WTC11 (cell line): ENCODE measurements at regions not wholly inside any gene's neighbourhood (a gene's known extent, or its start where the extent isn't known, plus 50 kb on each side); places are given as distances from the start of the nearest gene placed in this dataset.

Source experiments
- ATAC-seq: fragments of 200-7000 bp; cut with Tn5 transposase; 2 replicates; pipeline ENCODE4 v1.10.0; 2021; ENCODE audit warnings: mild to moderate bottlenecking, moderate library complexity
- CTCF ChIA-PET: fragments of 300-600 bp; sonication (Branson Sonifier 250); formaldehyde crosslinking; loops from one replicate; lab custom pipeline; 2021; ENCODE audit warnings: antibody characterized with exemption; lab: Charles Lee
- POLR2A ChIA-PET: fragments of 350-600 bp; sonication (Branson Sonifier 250); formaldehyde crosslinking; loops from one replicate; lab custom pipeline; 2021; ENCODE audit warnings: antibody characterized with exemption; lab: Charles Lee
- DNase-seq: peaks from one replicate; pipeline ENCODE4 v3.0.0; 2021; ENCODE audit warnings: low spot score
- H3K27ac Mint-ChIP-seq: 2 replicates; pipeline ENCODE4 v1.8.0; 2021; ENCODE audit warnings: mixed read lengths
- H3K27me3 Mint-ChIP-seq: 2 replicates; pipeline ENCODE4 v1.8.0; 2021; ENCODE audit warnings: low read depth, mild to moderate bottlenecking, moderate library complexity, mixed read lengths
- H3K36me3 Mint-ChIP-seq: 2 replicates; pipeline ENCODE4 v1.8.0; 2021; ENCODE audit warnings: mixed read lengths
- H3K4me1 Mint-ChIP-seq: 2 replicates; pipeline ENCODE4 v1.8.0; 2022; ENCODE audit warnings: mixed read lengths
- H3K4me3 Mint-ChIP-seq: 2 replicates; pipeline ENCODE4 v1.8.0; 2021; ENCODE audit warnings: mild to moderate bottlenecking, moderate library complexity, mixed read lengths
- H3K9me3 Mint-ChIP-seq: 2 replicates; pipeline ENCODE4 v1.8.0; 2021; ENCODE audit warnings: mixed read lengths
- FOXJ3 ChIP-seq: sonication (generic); formaldehyde crosslinking; IDR thresholded peaks from 2 replicates; pipeline ENCODE4 v1.9.0; 2021; ENCODE audit warnings: missing genetic modification reagents, mild to moderate bottlenecking, borderline replicate concordance
- FOXP1 ChIP-seq: sonication (generic); formaldehyde crosslinking; IDR thresholded peaks from 2 replicates; pipeline ENCODE4 v1.8.0; 2022; ENCODE audit warnings: missing genetic modification reagents, mild to moderate bottlenecking, moderate library complexity, borderline replicate concordance
- TCF7 ChIP-seq: sonication (generic); formaldehyde crosslinking; IDR thresholded peaks from 2 replicates; pipeline ENCODE4 v1.8.0; 2022; ENCODE audit warnings: mild to moderate bottlenecking, low read depth, missing genetic modification reagents, moderate library complexity
- TF ChIP-seq, protein P1 (sequence below): fragments of 250-450 bp; sonication (Bioruptor Pico); conservative IDR thresholded peaks from 2 replicates; pipeline ENCODE4 v1.9.0; 2021; ENCODE audit warnings: mild to moderate bottlenecking
- TF ChIP-seq, protein P2 (sequence below): sonication (generic); formaldehyde crosslinking; IDR thresholded peaks from 2 replicates; pipeline ENCODE4 v1.8.1; 2023; ENCODE audit warnings: mild to moderate bottlenecking, missing genetic modification reagents
- TF ChIP-seq, protein P3 (sequence below): sonication (generic); formaldehyde crosslinking; IDR thresholded peaks from 2 replicates; pipeline ENCODE4 v1.8.1; 2023; ENCODE audit warnings: mild to moderate bottlenecking, missing genetic modification reagents, borderline replicate concordance
- TF ChIP-seq, protein P4 (sequence below): sonication (generic); formaldehyde crosslinking; IDR thresholded peaks from 2 replicates; pipeline ENCODE4 v1.8.1; 2022; ENCODE audit warnings: low read depth, mild to moderate bottlenecking, moderate library complexity, missing genetic modification reagents, borderline replicate concordance
- TF ChIP-seq, protein P5 (sequence below): fragments of 200-600 bp; IDR thresholded peaks from 2 replicates; pipeline ENCODE4 v1.8.0; 2022; ENCODE audit warnings: antibody characterized with exemption
- TF ChIP-seq, protein P6 (sequence below): sonication (generic); formaldehyde crosslinking; IDR thresholded peaks from 2 replicates; pipeline ENCODE4 v1.8.1; 2022; ENCODE audit warnings: missing genetic modification reagents, borderline replicate concordance

DNA sequence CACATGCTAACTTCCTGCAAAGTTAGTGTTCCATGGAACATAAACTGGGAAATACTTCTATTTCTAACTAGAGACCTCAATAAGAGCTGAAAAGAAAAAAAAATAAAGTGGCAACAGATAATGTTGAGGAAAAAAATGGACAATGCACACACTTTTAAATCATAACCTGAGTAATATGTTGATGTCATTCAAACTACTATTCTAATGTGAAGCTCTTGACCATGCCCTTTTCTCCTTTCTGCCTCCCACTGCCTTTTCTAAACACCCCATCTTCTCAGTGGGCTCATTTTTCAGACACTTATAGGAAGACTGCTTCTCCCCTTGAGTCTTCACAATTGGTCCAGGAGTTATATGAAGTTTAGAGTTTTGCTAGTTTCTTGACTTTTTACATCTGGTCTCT, 280.9 kb upstream of the NT5C1B start:
- DNase-seq = no peak
- peaks cover 5% of the 10 kb centered on the region; the same call in 1 of the 2 replicates for H3K36me3 Mint-ChIP-seq
- TF ChIP-seq FOXP1 = no peak
- TF ChIP-seq, protein P1, sequence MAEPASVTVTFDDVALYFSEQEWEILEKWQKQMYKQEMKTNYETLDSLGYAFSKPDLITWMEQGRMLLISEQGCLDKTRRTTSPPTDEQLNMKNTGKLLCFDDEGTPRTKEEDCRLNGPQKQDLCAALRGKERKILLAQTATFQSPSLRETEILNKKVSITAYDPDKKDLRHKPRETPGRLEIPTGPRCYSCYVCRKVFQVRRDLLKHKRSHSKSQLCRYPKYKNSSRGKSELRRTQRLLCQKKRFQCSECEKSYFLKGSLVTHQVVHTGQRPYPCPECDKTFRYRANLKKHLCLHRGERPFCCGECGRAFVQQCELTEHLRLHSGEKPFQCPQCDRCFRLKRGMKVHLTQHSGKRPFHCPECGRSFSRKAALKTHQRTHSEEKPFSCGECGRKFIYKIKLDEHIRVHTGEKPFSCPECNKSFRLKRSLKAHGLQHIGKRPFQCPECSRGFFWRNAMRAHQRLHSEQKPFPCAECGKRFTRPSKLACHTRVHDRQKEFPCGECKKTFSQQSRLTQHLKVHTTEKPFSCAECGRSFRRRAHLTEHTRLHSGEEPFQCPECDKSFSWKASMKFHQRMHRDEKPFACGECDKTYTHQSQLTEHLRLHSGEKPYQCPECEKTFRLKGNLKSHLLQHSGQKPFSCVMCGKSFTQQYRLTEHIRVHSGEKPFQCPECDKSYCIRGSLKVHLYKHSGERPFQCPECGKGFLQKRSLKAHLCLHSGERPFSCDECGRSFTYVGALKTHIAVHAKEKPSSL (CRISPR knock-in tag) = no peak
- TF ChIP-seq, protein P2, sequence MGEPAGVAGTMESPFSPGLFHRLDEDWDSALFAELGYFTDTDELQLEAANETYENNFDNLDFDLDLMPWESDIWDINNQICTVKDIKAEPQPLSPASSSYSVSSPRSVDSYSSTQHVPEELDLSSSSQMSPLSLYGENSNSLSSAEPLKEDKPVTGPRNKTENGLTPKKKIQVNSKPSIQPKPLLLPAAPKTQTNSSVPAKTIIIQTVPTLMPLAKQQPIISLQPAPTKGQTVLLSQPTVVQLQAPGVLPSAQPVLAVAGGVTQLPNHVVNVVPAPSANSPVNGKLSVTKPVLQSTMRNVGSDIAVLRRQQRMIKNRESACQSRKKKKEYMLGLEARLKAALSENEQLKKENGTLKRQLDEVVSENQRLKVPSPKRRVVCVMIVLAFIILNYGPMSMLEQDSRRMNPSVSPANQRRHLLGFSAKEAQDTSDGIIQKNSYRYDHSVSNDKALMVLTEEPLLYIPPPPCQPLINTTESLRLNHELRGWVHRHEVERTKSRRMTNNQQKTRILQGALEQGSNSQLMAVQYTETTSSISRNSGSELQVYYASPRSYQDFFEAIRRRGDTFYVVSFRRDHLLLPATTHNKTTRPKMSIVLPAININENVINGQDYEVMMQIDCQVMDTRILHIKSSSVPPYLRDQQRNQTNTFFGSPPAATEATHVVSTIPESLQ (CRISPR knock-in tag) = no peak
- TF ChIP-seq, protein P3, sequence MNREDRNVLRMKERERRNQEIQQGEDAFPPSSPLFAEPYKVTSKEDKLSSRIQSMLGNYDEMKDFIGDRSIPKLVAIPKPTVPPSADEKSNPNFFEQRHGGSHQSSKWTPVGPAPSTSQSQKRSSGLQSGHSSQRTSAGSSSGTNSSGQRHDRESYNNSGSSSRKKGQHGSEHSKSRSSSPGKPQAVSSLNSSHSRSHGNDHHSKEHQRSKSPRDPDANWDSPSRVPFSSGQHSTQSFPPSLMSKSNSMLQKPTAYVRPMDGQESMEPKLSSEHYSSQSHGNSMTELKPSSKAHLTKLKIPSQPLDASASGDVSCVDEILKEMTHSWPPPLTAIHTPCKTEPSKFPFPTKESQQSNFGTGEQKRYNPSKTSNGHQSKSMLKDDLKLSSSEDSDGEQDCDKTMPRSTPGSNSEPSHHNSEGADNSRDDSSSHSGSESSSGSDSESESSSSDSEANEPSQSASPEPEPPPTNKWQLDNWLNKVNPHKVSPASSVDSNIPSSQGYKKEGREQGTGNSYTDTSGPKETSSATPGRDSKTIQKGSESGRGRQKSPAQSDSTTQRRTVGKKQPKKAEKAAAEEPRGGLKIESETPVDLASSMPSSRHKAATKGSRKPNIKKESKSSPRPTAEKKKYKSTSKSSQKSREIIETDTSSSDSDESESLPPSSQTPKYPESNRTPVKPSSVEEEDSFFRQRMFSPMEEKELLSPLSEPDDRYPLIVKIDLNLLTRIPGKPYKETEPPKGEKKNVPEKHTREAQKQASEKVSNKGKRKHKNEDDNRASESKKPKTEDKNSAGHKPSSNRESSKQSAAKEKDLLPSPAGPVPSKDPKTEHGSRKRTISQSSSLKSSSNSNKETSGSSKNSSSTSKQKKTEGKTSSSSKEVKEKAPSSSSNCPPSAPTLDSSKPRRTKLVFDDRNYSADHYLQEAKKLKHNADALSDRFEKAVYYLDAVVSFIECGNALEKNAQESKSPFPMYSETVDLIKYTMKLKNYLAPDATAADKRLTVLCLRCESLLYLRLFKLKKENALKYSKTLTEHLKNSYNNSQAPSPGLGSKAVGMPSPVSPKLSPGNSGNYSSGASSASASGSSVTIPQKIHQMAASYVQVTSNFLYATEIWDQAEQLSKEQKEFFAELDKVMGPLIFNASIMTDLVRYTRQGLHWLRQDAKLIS (CRISPR knock-in tag) = no peak
- TF ChIP-seq, protein P4, sequence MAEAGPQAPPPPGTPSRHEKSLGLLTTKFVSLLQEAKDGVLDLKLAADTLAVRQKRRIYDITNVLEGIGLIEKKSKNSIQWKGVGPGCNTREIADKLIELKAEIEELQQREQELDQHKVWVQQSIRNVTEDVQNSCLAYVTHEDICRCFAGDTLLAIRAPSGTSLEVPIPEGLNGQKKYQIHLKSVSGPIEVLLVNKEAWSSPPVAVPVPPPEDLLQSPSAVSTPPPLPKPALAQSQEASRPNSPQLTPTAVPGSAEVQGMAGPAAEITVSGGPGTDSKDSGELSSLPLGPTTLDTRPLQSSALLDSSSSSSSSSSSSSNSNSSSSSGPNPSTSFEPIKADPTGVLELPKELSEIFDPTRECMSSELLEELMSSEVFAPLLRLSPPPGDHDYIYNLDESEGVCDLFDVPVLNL (CRISPR knock-in tag) = no peak
- no peak overlapping the region for H3K4me3 Mint-ChIP-seq
- no peak overlapping the region for H3K27ac Mint-ChIP-seq
- ChIA-PET POLR2A (no interaction called here), CTCF (no interaction called here)
- no peaks in the 10 kb centered on the region for H3K27me3 Mint-ChIP-seq
- H3K4me1 Mint-ChIP-seq = no peaks in the 10 kb centered on the region
- ATAC-seq = no peak
- H3K9me3 Mint-ChIP-seq = peaks cover 20% of the 10 kb centered on the region

DNA sequence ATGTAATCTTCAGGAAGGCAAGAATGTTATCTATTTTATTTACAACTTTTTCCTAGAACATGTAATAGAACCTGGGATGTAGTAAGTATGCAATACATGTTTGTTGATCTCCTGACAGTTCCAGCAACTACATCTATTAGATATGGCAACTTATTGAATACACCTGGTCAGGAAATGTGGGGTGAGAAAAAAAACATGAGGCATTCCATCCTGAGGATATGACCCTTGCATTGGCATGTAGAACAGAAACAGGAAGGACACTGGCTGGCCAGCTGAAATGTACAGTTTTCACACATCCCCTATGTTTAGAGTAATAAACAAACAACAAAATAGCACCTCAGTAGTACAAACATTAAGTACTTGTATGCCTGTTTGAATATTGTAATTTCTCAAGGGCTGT, 272.6 kb upstream of the NT5C1B start:
- ATAC-seq = no peak
- TF ChIP-seq FOXJ3 (CRISPR knock-in tag) = no peak
- TF ChIP-seq, protein P5, sequence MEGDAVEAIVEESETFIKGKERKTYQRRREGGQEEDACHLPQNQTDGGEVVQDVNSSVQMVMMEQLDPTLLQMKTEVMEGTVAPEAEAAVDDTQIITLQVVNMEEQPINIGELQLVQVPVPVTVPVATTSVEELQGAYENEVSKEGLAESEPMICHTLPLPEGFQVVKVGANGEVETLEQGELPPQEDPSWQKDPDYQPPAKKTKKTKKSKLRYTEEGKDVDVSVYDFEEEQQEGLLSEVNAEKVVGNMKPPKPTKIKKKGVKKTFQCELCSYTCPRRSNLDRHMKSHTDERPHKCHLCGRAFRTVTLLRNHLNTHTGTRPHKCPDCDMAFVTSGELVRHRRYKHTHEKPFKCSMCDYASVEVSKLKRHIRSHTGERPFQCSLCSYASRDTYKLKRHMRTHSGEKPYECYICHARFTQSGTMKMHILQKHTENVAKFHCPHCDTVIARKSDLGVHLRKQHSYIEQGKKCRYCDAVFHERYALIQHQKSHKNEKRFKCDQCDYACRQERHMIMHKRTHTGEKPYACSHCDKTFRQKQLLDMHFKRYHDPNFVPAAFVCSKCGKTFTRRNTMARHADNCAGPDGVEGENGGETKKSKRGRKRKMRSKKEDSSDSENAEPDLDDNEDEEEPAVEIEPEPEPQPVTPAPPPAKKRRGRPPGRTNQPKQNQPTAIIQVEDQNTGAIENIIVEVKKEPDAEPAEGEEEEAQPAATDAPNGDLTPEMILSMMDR = no peak
- no peak for TF ChIP-seq TCF7 (CRISPR knock-in tag)
- TF ChIP-seq, protein P6, sequence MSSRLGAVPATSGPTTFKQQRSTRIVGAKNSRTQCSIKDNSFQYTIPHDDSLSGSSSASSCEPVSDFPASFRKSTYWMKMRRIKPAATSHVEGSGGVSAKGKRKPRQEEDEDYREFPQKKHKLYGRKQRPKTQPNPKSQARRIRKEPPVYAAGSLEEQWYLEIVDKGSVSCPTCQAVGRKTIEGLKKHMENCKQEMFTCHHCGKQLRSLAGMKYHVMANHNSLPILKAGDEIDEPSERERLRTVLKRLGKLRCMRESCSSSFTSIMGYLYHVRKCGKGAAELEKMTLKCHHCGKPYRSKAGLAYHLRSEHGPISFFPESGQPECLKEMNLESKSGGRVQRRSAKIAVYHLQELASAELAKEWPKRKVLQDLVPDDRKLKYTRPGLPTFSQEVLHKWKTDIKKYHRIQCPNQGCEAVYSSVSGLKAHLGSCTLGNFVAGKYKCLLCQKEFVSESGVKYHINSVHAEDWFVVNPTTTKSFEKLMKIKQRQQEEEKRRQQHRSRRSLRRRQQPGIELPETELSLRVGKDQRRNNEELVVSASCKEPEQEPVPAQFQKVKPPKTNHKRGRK (CRISPR knock-in tag) = no peak
- no peak for DNase-seq
- H3K27ac Mint-ChIP-seq = no peak overlapping the region
- no peak overlapping the region for H3K4me3 Mint-ChIP-seq
- H3K36me3 Mint-ChIP-seq = peaks cover 8% of the 10 kb centered on the region; the same call in 1 of the 2 replicates
- ChIA-PET POLR2A (no interaction called here), CTCF (no interaction called here)
- H3K27me3 Mint-ChIP-seq = peaks cover 3% of the 10 kb centered on the region
- H3K4me1 Mint-ChIP-seq = no peaks in the 10 kb centered on the region
- H3K9me3 Mint-ChIP-seq = peaks cover 17% of the 10 kb centered on the region
